ENCODE measurements at regions not wholly inside any gene's neighbourhood (a gene's known extent, or its start where the extent isn't known, plus 50 kb on each side); places are given as distances from the start of the nearest gene placed in this dataset.

GRCh38 chr6:156398371-156398770 is 378.8 kb upstream of the ARID1B start:
- TF ChIP-seq, protein P1, sequence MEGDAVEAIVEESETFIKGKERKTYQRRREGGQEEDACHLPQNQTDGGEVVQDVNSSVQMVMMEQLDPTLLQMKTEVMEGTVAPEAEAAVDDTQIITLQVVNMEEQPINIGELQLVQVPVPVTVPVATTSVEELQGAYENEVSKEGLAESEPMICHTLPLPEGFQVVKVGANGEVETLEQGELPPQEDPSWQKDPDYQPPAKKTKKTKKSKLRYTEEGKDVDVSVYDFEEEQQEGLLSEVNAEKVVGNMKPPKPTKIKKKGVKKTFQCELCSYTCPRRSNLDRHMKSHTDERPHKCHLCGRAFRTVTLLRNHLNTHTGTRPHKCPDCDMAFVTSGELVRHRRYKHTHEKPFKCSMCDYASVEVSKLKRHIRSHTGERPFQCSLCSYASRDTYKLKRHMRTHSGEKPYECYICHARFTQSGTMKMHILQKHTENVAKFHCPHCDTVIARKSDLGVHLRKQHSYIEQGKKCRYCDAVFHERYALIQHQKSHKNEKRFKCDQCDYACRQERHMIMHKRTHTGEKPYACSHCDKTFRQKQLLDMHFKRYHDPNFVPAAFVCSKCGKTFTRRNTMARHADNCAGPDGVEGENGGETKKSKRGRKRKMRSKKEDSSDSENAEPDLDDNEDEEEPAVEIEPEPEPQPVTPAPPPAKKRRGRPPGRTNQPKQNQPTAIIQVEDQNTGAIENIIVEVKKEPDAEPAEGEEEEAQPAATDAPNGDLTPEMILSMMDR (optimal IDR thresholded peaks at IDR 0.05 in 1 of 3, IDR thresholded peaks at IDR 0.05 in 1 of 3, conservative IDR thresholded peaks at IDR 0.05 in 1 of 3; ENCODE audit: extremely low read depth in 1 of 3, insufficient read depth in 2 of 3, low read length in 3 of 3), result no peak
- no peak for TF ChIP-seq EZH2 (IDR thresholded peaks at IDR 0.05; ENCODE audit: low read length)

Data from keratinocyte (primary cell).